H9 (cell line): ENCODE measurements at regions not wholly inside any gene's neighbourhood (a gene's known extent, or its start where the extent isn't known, plus 50 kb on each side); places are given as distances from the start of the nearest gene placed in this dataset.

Experiments
- DNase-seq: peaks from one replicate; pipeline ENCODE4 v3.0.0-alpha.2; 2017
- H2AFZ ChIP-seq: one replicate; pipeline ENCODE4 v1.6.1; 2013; ENCODE audit warnings: mild to moderate bottlenecking, low read length, control low read depth, moderate library complexity
- H2AK5ac ChIP-seq: 2 replicates; pipeline ENCODE4 v1.6.1; 2013; ENCODE audit warnings: low read length, control low read depth, mixed read lengths; ENCODE audit not compliant: insufficient read length
- H2BK120ac ChIP-seq: one replicate; pipeline ENCODE4 v1.6.1; 2013; ENCODE audit warnings: low read depth, mild to moderate bottlenecking, low read length, control low read depth, inconsistent platforms; ENCODE audit not compliant: poor library complexity, severe bottlenecking
- H2BK12ac ChIP-seq: 2 replicates; pipeline ENCODE4 v1.6.1; 2013; ENCODE audit warnings: low read length, control low read depth, mixed read lengths, low read depth; ENCODE audit not compliant: insufficient read length
- H2BK15ac ChIP-seq: 2 replicates; pipeline ENCODE4 v1.6.1; 2013; ENCODE audit warnings: low read depth, low read length, control low read depth
- H2BK20ac ChIP-seq: one replicate; pipeline ENCODE4 v1.6.1; 2013; ENCODE audit warnings: low read depth, mild to moderate bottlenecking, low read length, control low read depth, inconsistent platforms; ENCODE audit not compliant: poor library complexity, severe bottlenecking
- H2BK5ac ChIP-seq: 2 replicates; pipeline ENCODE4 v1.6.1; 2013; ENCODE audit warnings: low read length, control low read depth, mixed read lengths; ENCODE audit not compliant: insufficient read length
- H3K14ac ChIP-seq: 2 replicates; pipeline ENCODE4 v1.6.1; 2013; ENCODE audit warnings: low read length, control low read depth; ENCODE audit not compliant: insufficient read depth
- H3K18ac ChIP-seq: 2 replicates; pipeline ENCODE4 v1.6.1; 2013; ENCODE audit warnings: low read depth, mild to moderate bottlenecking, mixed read lengths, low read length, control low read depth; ENCODE audit not compliant: insufficient read length
- H3K23ac ChIP-seq: 2 replicates; pipeline ENCODE4 v1.6.1; 2013; ENCODE audit warnings: low read length, control low read depth, mixed read lengths, low read depth; ENCODE audit not compliant: insufficient read length
- H3K23me2 ChIP-seq: 2 replicates; pipeline ENCODE4 v1.6.1; 2013; ENCODE audit warnings: low read depth, mild to moderate bottlenecking, mixed read lengths, low read length, control low read depth; ENCODE audit not compliant: insufficient read length, poor library complexity, severe bottlenecking
- H3K27ac ChIP-seq: 2 replicates; pipeline ENCODE4 v1.5.1; 2013; ENCODE audit warnings: low read length, control low read depth, mixed read lengths, low read depth; ENCODE audit not compliant: insufficient read length
- H3K27me3 ChIP-seq: 2 replicates; pipeline ENCODE4 v1.6.1; 2013; ENCODE audit warnings: low read length, control low read depth, inconsistent platforms; ENCODE audit not compliant: insufficient read depth
- H3K4ac ChIP-seq: 2 replicates; pipeline ENCODE4 v1.6.1; 2013; ENCODE audit warnings: low read depth, mild to moderate bottlenecking, control low read depth, inconsistent platforms, low read length, moderate library complexity
- H3K4me1 ChIP-seq: 2 replicates; pipeline ENCODE4 v1.6.1; 2013; ENCODE audit warnings: low read length, control low read depth, inconsistent platforms; ENCODE audit not compliant: insufficient read depth
- H3K4me2 ChIP-seq: 2 replicates; pipeline ENCODE4 v1.6.1; 2013; ENCODE audit warnings: low read length, control low read depth, mixed read lengths; ENCODE audit not compliant: insufficient read length, insufficient read depth
- H3K56ac ChIP-seq: 2 replicates; pipeline ENCODE4 v1.6.1; 2013; ENCODE audit warnings: low read depth, mild to moderate bottlenecking, mixed read lengths, low read length, control low read depth; ENCODE audit not compliant: insufficient read length
- H3K79me1 ChIP-seq: 2 replicates; pipeline ENCODE4 v1.6.1; 2013; ENCODE audit warnings: low read depth, mild to moderate bottlenecking, moderate library complexity, low read length, control low read depth, inconsistent platforms; ENCODE audit not compliant: insufficient read depth, poor library complexity, severe bottlenecking
- H3K79me2 ChIP-seq: 2 replicates; pipeline ENCODE4 v1.6.1; 2013; ENCODE audit warnings: low read length, control low read depth, inconsistent platforms; ENCODE audit not compliant: insufficient read depth
- H3K9ac ChIP-seq: 2 replicates; pipeline ENCODE4 v1.6.1; 2013; ENCODE audit warnings: low read length, control low read depth, mixed read lengths; ENCODE audit not compliant: insufficient read length; ENCODE audit errors: extremely low read depth
- H3K9me3 ChIP-seq: one replicate; pipeline ENCODE4 v1.6.1; 2013; ENCODE audit warnings: low read depth, low read length, inconsistent platforms; ENCODE audit not compliant: control insufficient read depth
- H3T11ph ChIP-seq: one replicate; pipeline ENCODE4 v1.6.1; 2013; ENCODE audit warnings: mild to moderate bottlenecking, low read length, control low read depth, inconsistent platforms
- H4K20me1 ChIP-seq: one replicate; pipeline ENCODE4 v1.6.1; 2013; ENCODE audit not compliant: control insufficient read depth, insufficient read length, insufficient read depth
- H4K5ac ChIP-seq: 2 replicates; pipeline ENCODE4 v1.6.1; 2013; ENCODE audit warnings: low read depth, mild to moderate bottlenecking, mixed read lengths, low read length, control low read depth; ENCODE audit not compliant: insufficient read length
- H4K8ac ChIP-seq: replicated peaks from 2 replicates; pipeline ENCODE4 v1.6.1; 2013; ENCODE audit warnings: low read length, control low read depth, mixed read lengths, low read depth; ENCODE audit not compliant: insufficient read length
- H4K91ac ChIP-seq: 2 replicates; pipeline ENCODE4 v1.6.1; 2013; ENCODE audit warnings: low read depth, mild to moderate bottlenecking, moderate library complexity, mixed read lengths, low read length, control low read depth; ENCODE audit not compliant: insufficient read length
- H3K27ac Mint-ChIP-seq, 3 experiments: 2 replicates in 2 of 3; 3 replicates in 1 of 3; pipeline ENCODE4 v1.8.0; 2020 to 2021; ENCODE audit warnings: mixed read lengths in 3 of 3, mild to moderate bottlenecking in 1 of 3, moderate library complexity in 1 of 3
- H3K27me3 Mint-ChIP-seq: 2 replicates; pipeline ENCODE4 v1.8.0; 2021; ENCODE audit warnings: low read depth, mild to moderate bottlenecking, moderate library complexity, mixed read lengths
- H3K36me3 Mint-ChIP-seq, 3 experiments: 2 replicates in 2 of 3; 3 replicates in 1 of 3; pipeline ENCODE4 v1.8.0; 2020 to 2021; ENCODE audit warnings: low read depth in 3 of 3, mixed read lengths in 3 of 3; ENCODE audit not compliant: insufficient read depth in 1 of 3
- H3K4me1 Mint-ChIP-seq, 2 experiments: 2 replicates each; pipeline ENCODE4 v1.8.0; 2020; ENCODE audit warnings: mixed read lengths in 2 of 2
- H3K4me3 Mint-ChIP-seq, 2 experiments: 2 replicates in 1 of 2; 3 replicates in 1 of 2; pipeline ENCODE4 v1.8.0; 2020 to 2021; ENCODE audit warnings: mild to moderate bottlenecking in 2 of 2, mixed read lengths in 2 of 2, moderate library complexity in 1 of 2
- H3K9me3 Mint-ChIP-seq, 2 experiments: 2 replicates in 1 of 2; 3 replicates in 1 of 2; pipeline ENCODE4 v1.8.0; 2020; ENCODE audit warnings: mild to moderate bottlenecking in 2 of 2, mixed read lengths in 2 of 2, moderate library complexity in 1 of 2
- WGBS: extraction: QIAGEN DNeasy Blood & Tissue Kit; methylation state at CpG from one replicate; pipeline ENCODE4 v1.1.7; 2013; ENCODE audit warnings: missing lambda C conversion rate, low lambda C conversion rate, mixed read lengths; ENCODE audit not compliant: insufficient read length; ENCODE audit errors: extremely low coverage; 5-methylcytosine and 5-hydroxymethylcytosine counted together
- TF ChIP-seq, protein P1 (sequence below): fragments of 200-600 bp; sonication (generic); conservative IDR thresholded peaks from 3 replicates; pipeline ENCODE4 v1.8.0; 2021; ENCODE audit warnings: antibody characterized with exemption, mild to moderate bottlenecking

DNA sequence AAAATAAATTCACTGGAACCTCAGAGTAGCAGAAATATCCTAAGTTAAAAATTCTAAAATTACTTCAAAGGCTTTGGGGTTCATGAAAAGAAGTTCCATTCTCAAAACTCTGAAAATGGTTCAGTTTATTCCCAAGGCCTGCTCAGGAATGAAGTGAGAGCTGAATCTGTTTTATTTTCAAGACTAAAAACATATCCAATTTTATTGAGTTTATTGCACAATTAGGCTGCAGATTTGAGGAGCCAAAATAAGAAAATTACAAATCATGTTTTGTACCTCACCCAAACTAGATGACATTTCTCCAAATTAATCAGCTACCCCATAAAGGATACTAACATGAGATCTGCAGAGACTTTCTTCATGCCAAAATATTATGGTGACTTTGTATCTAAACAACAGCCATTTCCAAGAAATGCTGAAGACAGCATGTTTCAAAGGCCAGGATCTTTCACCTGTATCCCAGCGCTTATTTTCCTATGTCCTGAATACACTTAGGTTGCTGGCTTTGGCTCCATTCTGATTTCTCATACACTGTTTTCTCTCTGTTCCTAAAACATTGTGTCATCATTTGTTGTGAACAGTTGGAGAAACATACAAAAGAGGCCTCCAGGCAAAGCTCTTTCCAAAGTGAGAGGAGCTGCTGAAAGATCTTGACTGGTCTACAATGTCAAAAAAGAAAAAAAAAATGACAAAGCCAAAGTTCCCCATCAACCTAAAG lies 85.7 kb upstream of the F13A1 start:
- no CpG with 5 or more reads among the region's 1 CpG for WGBS
- H2AFZ ChIP-seq: no peak overlapping the region
- H3K14ac ChIP-seq: no peak overlapping the region

More for the DNA sequence above, 85.7 kb upstream of the F13A1 start:
- H2BK5ac ChIP-seq: no peak overlapping the region
- H4K5ac ChIP-seq: no peak overlapping the region
- no peak overlapping the region for H3K56ac ChIP-seq
- no peaks in the 10 kb centered on the region for H3K23me2 ChIP-seq
- no peak overlapping the region for H2AK5ac ChIP-seq
- no peak overlapping the region for H2BK12ac ChIP-seq
- no peaks in the 10 kb centered on the region for H3K27me3 ChIP-seq
- Mint-ChIP-seq H3K36me3 (no peaks in the 10 kb centered on the region), H3K4me3 (no peak overlapping the region), H3K4me1 (peaks cover 2 to 4% of the 10 kb centered on the region in 2 experiments; a peak in 3 of 4 replicates), H3K27ac (no peak overlapping the region), H3K27me3 (no peaks in the 10 kb centered on the region), H3K9me3 (no peaks in the 10 kb centered on the region)
- peaks cover 2% of the 10 kb centered on the region; the same call in 1 of the 2 replicates for H3K4me1 ChIP-seq
- H3K79me2 ChIP-seq: no peaks in the 10 kb centered on the region
- H3K9ac ChIP-seq: no peak overlapping the region
- H4K20me1 ChIP-seq: no peaks in the 10 kb centered on the region
- no peak overlapping the region for H3T11ph ChIP-seq
- H2BK15ac ChIP-seq: no peak overlapping the region
- H3K4ac ChIP-seq: no peak overlapping the region
- no peaks in the 10 kb centered on the region for H3K79me1 ChIP-seq
- H4K8ac ChIP-seq: no peak overlapping the region
- no peak overlapping the region for H3K18ac ChIP-seq
- no peak for DNase-seq
- H3K9me3 ChIP-seq: no peaks in the 10 kb centered on the region
- H4K91ac ChIP-seq: no peak overlapping the region
- no peak overlapping the region for H2BK20ac ChIP-seq
- no peak overlapping the region for H2BK120ac ChIP-seq
- H3K27ac ChIP-seq: no peak overlapping the region
- TF ChIP-seq, protein P1, sequence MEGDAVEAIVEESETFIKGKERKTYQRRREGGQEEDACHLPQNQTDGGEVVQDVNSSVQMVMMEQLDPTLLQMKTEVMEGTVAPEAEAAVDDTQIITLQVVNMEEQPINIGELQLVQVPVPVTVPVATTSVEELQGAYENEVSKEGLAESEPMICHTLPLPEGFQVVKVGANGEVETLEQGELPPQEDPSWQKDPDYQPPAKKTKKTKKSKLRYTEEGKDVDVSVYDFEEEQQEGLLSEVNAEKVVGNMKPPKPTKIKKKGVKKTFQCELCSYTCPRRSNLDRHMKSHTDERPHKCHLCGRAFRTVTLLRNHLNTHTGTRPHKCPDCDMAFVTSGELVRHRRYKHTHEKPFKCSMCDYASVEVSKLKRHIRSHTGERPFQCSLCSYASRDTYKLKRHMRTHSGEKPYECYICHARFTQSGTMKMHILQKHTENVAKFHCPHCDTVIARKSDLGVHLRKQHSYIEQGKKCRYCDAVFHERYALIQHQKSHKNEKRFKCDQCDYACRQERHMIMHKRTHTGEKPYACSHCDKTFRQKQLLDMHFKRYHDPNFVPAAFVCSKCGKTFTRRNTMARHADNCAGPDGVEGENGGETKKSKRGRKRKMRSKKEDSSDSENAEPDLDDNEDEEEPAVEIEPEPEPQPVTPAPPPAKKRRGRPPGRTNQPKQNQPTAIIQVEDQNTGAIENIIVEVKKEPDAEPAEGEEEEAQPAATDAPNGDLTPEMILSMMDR: no peak
- H3K4me2 ChIP-seq: no peak overlapping the region
- no peak overlapping the region for H3K23ac ChIP-seq
